HG03378 (cell line): ENCODE measurements at regions not wholly inside any gene's neighbourhood (a gene's known extent, or its start where the extent isn't known, plus 50 kb on each side); places are given as distances from the start of the nearest gene placed in this dataset.
A peak's percentile ranks its signal among the peaks of the same experiment; 100 is the strongest.
"Not testable (repeated sequence)": the region's sequence is repeated elsewhere in the genome, so short reads cannot be mapped to it uniquely, and the experiment has no call there.

Experiments
- ATAC-seq: cut with Tn5 transposase; IDR thresholded peaks from one replicate; pipeline ENCODE4 v1.9.1; 2021; ENCODE audit warnings: mild to moderate bottlenecking, moderate library complexity; ENCODE audit not compliant: unreplicated experiment

DNA sequence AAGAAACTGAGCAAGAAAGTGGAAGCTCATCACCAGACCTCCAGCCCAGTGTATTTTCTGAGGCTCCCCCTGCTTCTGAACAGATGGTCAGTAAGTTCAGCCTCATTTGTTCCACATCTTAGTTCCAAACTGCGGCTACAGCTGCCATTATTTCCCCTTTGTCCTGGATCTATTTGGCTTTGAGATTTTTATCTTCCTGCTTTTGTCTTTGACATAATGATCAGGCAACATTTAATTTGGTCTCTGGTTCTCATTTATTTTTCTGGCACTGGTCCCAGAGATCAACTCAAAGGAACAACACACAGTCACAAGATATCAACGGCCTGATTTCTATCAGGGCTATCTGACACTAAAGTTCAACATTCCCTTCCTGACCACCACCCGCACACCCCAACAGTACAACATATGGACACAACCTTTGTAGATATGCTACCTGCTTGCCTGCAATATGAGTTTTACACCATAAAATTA is 137.5 kb downstream of the FAM76B start:
- no peak for ATAC-seq

DNA sequence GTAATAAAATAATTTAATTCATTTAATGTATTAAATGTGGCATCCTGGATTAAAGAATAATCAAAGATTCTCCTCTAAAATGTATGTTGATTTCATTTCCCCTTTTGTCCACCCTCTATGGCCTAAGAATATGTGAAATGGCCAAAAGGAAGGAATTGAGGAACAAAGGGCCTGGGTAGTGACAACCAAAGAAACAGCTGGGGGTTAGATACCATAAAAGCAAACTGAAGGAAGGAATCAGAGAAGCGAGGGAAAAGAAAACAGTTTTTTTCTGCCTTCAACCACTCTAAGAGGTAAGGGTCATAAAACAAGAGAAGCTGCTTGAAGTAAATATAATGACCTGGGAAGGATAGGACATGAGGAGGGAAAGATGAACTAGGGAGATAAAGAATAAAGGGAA is 139.3 kb downstream of the FAM76B start:
- no peak for ATAC-seq

DNA sequence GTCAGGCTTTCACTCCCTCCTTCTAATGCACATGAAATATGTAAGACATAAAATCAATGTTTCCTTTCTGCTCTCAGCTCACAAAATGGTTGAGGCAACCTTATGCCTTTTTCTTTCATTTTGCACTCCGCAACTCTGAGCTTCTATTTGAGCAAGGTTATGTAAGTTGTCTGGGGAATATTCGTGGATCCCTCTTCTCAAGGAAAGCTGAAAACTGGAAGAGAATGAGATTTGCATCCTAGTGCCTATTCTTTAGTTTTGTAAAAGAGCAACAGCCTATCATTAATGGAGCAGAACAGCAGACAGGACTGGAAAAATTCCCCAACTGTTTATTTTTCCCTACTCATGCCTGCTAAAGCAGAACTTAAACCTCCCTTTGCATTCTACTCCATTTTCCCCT is 141.7 kb downstream of the FAM76B start:
- no peak for ATAC-seq

DNA sequence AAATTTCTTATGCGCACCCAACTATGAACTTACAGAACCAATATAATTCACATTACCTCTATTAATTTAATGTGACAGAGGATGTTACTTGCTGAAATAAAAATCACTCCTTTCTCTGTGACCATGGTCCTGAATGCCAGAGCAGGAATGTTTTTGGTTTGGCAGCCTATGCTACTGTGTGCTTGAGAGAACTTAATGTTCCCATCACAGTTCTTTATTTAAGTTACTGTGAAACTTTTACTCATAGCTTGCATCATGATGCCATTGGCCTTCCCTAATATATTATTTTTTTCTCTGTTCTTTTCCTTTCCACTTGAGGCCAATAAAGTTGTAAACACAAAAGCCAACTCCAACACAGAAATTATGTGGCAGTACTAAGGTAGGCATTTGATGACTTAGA is 142.2 kb downstream of the FAM76B start:
- no peak for ATAC-seq

DNA sequence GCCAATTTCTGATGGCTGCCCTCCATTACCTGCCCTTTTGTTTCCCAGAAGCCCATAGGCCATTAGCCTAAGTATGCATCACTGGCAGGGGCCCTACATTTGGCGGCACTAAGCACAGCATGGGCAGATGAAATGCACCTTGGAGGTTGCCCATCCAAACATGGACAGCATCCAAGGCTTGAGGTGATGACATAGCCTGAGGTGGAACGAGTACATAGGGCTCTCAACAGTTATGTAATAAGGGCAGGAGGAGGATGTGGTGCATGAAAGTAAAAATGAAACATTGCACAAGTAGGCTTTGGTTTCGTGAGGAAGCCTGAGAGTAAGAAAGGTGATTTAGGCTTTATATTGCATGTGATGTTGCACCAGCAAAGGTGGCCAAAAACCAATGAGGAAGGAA is 148.1 kb downstream of the FAM76B start:
- peak; percentile 100 for ATAC-seq

DNA sequence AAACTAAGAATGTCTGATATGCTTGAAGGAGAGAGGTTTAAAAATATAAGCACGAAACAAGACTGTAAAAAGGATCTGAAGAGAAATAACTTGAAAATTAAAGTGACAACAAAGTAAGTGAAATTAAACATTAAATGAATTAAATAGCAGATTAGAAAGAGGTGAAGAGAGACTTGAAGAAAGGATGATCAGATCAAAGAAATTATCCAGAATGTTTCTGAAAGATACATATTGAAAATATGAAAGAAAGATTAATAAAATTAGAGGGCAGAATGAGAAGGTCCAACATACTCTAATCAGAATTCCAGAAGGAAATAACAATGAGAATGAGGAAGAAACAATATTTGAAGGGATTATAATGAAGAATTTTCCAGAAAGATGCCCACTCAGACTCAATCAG is 151.1 kb downstream of the FAM76B start:
- ATAC-seq = no peak

DNA sequence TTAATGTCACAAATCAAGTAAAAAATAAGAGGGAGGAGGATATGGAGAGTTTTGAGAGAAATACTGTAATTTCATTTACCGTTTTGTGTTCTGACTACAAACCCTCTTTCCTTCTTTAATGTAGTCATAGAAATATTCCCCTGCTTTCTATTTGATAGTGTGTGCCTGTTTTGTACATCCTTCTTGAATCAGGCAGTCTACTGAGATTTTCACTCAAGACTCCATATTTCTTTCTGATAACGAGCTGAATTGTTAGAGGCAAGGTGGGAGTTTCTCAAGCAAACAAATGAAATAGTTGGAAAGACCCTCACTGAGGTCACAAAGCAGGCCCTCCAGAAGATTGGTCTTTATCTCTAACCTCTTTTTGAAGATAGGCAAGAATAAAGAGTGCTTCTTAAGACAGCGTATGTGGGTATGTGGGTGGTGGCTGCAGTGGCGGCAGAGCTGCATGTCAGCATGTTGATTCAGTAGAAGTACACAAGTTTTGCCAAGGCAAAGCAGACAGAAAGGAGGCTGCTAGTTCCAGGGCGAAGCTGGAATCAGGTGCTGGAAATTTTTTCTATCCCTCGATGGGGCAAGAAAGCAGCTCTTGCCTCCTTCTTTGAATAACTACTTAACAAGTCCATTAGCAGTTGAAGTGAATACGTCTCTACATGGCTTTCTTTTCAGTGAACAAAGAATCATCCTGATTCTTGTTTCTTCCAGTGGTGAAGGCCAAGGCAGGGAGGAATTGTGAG is 164.2 kb downstream of the FAM76B start:
- no peak for ATAC-seq

DNA sequence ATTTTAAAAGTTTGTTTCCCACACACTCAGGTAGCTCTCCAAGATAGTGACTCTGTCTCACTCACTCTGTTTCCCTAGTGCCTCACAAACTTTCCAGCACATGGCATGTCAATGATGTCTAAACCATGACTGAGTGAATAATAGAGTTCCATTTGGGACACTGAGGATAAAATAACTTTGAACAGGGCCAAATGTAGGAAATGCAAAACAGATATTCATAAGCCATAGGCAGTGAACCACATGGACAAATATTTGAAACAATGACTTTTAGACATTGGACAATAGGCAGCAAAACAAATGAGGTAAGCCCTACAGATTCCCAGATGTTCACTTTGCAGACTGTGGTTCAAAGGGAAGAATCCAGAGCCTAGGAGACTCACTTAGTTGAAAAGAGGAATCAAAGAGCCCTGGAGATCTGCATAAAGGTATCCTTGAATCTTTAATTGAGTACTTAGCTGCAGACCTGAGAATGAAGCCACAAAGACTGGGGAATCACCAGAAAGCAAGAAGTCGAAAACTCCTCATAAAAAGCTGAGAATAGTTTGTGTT is 173.3 kb downstream of the FAM76B start:
- ATAC-seq = no peak

DNA sequence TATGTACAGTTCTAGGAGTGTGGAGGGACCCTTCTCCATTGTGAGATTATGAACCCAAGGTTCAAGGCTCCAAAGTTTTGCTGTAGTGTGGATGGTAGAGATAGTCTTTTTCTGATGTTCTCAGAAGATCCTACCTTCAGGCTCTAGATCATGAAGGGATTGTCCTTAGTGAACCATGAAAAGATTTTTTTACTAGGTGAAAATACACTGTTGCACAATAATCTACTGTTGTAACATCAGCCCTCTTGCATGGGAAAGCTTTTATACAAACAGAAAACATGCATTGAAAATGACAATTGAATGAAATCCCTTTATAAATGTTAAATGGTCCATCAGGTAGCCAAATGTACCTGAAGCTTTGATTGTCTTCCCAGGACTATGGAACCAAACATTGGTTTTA is 177.8 kb downstream of the FAM76B start:
- no peak for ATAC-seq

DNA sequence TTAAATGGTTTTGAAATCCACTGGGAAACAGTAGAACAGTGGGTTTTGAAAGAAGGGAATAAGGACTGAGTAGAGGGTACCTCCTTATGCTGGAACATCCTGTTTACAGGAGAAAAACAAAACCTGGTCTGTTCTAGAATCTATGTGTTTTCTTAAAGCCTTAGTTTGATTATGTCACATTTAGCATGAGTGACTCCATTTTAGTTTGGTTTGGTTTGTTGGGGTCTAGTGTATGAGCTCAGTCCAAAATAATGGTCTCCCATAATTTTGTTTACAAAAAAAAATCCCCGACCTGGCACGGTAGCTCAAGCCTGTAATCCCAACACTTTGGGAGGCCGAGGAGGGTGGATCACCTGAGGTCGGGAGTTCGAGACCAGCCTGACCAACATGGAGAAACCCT is 179.4 kb downstream of the FAM76B start:
- not testable (repeated sequence) for ATAC-seq

DNA sequence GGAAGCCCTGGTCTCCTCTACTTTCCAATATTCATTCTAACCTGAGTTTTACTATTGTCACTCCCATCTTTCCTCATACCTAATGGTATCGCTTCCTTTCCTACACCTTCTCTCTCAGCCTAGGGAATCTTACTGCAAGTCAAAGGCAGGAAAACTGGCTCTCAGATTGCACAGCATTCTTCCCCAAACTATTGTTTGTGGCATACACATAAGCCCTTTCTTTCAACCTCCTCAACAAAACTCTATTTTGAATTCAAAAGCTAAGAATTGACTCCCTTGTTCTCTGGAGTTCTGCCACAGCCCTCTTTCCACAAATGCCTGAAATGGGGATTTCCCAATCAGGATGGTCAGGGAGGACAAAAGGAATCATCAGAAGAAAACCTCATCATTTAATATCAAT is 181.5 kb downstream of the FAM76B start:
- no peak for ATAC-seq

DNA sequence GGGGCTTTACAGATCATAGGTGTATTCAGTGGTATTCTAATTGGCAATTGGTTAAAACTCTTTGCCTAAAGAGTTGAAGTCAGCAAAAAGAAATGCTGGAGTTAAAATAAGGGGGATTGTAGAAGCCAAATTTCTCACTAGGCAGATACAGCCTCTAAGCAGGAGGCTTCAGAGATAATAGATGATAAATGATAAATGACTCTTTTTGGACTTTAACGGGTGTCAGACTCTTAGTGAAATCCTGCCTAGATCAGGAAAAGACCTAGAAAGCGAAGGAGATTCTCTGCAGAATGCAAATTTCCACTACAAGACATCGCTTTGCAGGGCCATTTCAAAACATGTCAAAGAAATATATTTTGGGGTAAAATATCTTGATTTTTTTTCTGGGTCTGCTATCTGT is 182.8 kb downstream of the FAM76B start:
- ATAC-seq = no peak

DNA sequence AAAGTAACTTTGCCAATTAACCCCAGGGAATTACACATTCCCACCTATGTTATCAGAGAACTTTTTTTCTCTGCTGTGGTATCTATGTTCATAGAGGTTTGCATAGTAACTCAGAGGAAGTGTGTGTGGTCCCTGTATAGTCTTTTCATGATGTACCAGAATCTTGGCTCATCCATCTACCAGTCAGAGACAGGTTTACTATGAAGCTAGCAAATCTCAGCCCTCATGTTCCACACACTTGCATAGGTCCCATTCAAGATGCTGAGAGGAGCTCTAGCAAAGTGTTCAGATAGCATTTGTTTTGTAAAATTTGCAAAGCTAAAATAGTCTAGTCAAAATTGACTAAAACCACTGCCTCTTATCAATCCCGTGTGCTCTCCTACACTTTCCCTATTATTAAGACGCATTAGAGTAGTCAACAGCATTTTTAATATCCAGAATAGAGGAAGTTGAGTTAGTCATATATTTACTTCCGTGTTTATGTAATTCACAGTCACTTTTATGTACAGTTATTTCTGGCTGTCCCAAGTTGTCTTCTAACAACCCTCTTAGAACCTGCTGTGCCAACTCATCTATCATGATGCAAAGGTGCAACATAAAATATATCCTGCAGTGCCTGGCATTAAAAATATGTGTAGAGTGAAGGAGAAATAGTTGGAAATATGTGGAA is 184.2 kb downstream of the FAM76B start:
- ATAC-seq = peak; percentile 82

DNA sequence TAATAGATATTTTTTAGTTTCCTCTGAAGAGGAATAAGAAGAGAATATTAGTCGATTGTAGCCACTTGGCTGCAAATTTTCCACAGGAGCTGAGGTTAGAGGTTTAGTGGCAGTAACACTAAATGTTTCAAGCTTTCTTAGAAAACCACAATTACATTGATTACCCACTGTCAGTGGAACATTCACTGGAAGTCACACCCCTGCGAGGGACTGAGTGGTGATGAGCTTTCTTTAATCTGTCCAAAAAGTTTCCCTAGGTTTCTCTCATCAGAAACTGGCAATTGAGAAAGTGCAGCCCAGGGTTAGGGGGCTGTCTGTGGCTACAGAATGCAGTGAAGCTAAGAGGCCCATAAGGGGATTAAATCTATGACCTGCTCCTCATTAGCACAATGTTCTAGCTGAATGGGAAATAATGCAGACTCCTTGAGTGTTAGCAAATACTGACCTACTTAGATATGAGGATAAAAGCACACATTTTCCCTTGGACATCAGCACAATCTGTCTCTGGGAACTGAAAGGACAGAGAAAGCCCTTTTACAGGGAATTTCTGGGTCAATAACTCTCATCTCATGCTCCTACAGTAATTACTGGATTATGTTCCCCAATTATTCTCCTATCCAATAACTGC is 189.5 kb downstream of the FAM76B start:
- ATAC-seq = no peak

DNA sequence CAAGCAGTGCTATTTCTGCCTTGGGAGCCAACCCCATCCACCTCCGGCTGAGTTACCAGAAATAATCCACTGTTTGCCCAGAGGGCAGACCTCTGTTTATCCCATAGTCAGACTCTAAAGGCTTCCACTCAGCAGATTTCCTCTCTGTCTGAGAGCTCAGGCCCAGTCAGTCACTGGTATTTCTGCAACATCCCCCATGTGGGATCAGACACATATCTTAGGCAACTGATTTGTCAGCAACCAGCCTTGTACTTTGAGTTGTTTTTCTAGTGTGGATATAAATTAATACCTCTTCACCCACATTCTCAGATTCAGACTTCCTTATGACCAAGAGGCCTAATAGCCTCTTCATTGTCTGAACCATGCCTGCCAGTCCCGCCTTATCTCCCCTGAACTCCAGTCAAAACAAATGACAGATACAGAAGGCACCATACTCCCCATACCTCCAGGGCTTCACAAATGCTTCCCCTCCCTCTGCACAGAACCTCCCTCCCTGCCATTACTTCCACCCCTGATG is 193.6 kb downstream of the FAM76B start:
- no peak for ATAC-seq

DNA sequence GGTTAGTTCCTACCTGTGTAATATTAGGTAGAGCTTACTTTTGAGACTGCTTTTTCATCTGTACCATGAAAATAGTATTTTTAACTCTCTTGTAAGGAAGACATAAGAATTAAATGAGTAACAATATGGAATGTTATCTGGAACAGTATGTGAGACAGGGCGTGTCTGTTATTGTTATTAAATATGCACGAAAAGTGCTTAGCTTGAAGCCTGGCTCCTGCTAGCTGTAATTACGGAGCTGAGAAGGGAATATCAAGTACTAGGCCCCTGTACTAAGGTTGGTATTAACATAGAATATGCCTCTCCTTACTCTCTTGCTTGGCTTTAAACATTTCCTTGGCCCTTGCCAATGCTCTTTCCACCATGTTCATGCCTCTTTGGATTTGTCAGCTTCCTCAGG is 194.0 kb downstream of the FAM76B start:
- no peak for ATAC-seq

DNA sequence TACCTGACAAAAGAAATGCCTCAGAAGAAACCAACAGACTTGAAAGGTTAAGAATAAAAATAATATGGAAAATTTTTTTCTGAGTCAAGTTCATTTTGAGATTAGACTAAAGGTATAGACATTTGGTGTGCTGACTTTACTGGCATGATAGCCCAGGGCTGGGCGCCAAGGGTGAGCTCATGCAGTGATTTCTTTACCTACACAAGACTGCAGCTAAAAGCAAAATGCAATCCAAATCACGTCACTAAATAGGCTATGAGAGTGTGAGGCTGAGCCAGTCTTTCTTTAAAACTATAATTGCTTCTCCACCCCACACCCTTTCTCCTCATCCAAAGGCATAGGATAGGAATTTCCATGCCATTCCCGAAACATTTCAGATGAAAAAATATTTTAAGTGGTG is 196.5 kb downstream of the FAM76B start:
- ATAC-seq = no peak

DNA sequence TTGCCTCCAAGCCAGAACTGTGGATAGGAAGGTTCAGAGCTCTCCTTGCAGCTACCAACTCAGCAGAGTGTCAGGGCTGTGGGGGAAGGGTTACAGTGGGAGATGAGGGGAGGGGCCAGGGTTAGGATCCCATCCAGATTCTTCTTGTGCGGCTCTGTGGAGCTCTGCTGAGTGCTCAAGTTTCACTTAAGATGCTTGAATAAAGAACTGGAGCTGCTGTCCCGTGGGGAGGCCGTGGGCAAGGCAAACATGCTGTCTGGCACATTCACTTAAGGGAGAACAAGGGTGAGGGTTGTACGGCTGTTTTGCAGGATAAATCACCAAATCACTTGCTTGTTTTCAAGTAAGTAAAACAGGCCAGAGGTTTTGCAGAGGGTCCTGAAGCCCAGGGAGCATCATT is 197.1 kb downstream of the FAM76B start:
- ATAC-seq = no peak

DNA sequence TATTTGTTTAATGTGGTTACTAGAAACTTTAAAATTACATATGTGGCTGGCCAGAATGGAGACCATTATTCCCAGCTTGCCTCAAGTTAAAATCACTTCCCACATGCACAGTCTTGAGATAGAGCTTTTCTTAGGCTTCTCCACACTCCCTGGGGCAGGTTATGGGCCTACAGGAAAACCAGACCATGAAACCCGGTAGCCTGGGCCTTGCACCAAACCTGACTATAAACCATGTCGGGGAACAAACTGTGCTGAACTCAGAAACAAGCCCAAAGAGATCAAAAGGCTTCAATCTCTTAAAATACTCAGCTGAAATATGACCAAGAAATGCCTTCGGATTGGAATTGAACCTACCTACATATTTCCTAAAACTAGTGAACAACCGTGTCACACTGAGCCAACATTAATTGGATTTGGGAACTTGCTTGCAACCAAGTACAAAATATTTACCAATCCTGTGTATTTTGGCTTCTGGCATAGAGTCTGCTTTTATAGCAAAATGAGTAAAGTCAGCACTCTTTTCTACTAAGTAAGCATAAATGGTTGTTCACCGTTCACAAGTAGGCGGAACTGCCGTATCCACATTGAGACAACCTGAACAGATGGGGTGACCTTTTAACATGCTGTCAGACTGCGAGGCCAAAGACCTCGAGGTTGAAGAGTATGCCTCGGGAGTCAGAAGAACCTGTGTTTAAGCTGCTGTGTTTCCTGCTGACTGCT is 199.5 kb downstream of the FAM76B start:
- ATAC-seq = no peak

DNA sequence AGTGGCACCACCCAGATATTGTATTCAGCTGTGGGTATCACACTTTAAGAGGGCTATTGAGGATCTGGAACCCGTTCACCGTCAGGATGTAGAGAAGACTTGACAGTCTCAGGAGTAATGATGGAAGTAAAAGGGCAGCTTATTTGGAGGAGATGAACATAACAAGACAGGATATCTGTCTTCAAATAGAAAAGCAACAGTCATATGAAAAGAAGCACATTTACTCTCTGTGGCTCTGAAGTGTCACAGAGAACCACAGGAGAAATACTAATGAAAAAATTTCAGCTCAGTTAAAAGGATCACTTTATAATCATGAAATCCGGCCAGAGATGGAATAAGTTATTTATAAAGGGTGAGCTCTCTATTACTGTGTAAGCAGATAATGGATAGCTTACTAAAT is 200.8 kb downstream of the FAM76B start:
- ATAC-seq = no peak

DNA sequence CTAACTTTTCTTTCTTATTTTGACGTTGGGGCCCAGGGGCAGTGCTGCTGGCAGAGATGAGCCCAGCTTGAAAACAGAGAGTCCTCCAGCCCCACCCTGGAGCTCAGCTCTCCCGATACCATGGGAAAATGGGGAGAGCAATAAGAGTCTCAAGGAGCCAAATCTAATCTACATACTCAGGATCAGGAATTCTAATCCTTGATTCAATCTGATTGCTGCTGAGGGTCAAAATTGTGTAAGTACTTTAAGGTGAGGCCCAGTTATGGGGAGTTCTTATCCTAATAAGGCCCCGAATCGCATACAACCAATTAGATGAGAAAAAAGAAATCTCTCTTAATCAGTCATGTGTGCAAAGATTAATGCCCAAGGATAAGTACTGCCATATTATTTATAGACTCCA is 202.9 kb downstream of the FAM76B start:
- no peak for ATAC-seq
